Nephron (organoid): ENCODE measurements at regions not wholly inside any gene's neighbourhood (a gene's known extent, or its start where the extent isn't known, plus 50 kb on each side); places are given as distances from the start of the nearest gene placed in this dataset.

Experiments
- H3K27ac Mint-ChIP-seq, 3 experiments: 2 replicates each; pipeline ENCODE4 v1.8.0; 2020; ENCODE audit warnings: mixed read lengths in 3 of 3, mild to moderate bottlenecking in 2 of 3, moderate library complexity in 1 of 3
- H3K27me3 Mint-ChIP-seq: 2 replicates; pipeline ENCODE4 v1.8.0; 2021; ENCODE audit warnings: low read depth, mild to moderate bottlenecking, moderate library complexity, mixed read lengths
- H3K36me3 Mint-ChIP-seq: 2 replicates; pipeline ENCODE4 v1.8.0; 2020; ENCODE audit warnings: low read depth, mixed read lengths
- H3K4me1 Mint-ChIP-seq: 2 replicates; pipeline ENCODE4 v1.8.0; 2020; ENCODE audit warnings: mixed read lengths
- H3K4me3 Mint-ChIP-seq, 3 experiments: 2 replicates each; pipeline ENCODE4 v1.8.0; 2020; ENCODE audit warnings: mild to moderate bottlenecking in 3 of 3, mixed read lengths in 3 of 3, moderate library complexity in 2 of 3
- H3K9me3 Mint-ChIP-seq: 2 replicates; pipeline ENCODE4 v1.8.0; 2020; ENCODE audit warnings: mixed read lengths
- CTCF ChIP-seq, 3 experiments: fragments of 200-600 bp; sonication (generic); IDR thresholded peaks; one replicate each; pipeline ENCODE4 v1.5.0; 2021; ENCODE audit warnings: antibody characterized with exemption in 3 of 3; ENCODE audit not compliant: unreplicated experiment in 3 of 3

GRCh38 chr12:11958221-11959091, 112.3 kb upstream of the BCL2L14 start:
- no peaks in the 10 kb centered on the region for H3K36me3 Mint-ChIP-seq
- no peak for TF ChIP-seq CTCF (IDR thresholded peaks at IDR 0.05; ENCODE audit: unreplicated experiment in 3 of 3)
- H3K4me3 Mint-ChIP-seq, result no peak overlapping the region
- no peaks in the 10 kb centered on the region for H3K27me3 Mint-ChIP-seq
- no peak overlapping the region for H3K27ac Mint-ChIP-seq
- peaks cover 7% of the 10 kb centered on the region for H3K4me1 Mint-ChIP-seq
- H3K9me3 Mint-ChIP-seq, result no peaks in the 10 kb centered on the region

- Mint-ChIP-seq H3K36me3 (no peaks in the 10 kb centered on the region), H3K4me3 (no peak overlapping the region), H3K27ac (no peak overlapping the region), H3K9me3 (no peaks in the 10 kb centered on the region), H3K27me3 (no peaks in the 10 kb centered on the region), H3K4me1 (no peaks in the 10 kb centered on the region)
- TF ChIP-seq CTCF (IDR thresholded peaks at IDR 0.05; ENCODE audit: unreplicated experiment in 3 of 3), result no peak
These were observed 111.5 kb upstream of the BCL2L14 start for GRCh38 chr12:11959117-11959823.

- H3K9me3 Mint-ChIP-seq, result peaks cover 2% of the 10 kb centered on the region
- H3K27me3 Mint-ChIP-seq, result no peaks in the 10 kb centered on the region
- no peak overlapping the region for H3K4me3 Mint-ChIP-seq
- no peaks in the 10 kb centered on the region for H3K36me3 Mint-ChIP-seq
- no peak overlapping the region for H3K27ac Mint-ChIP-seq
- H3K4me1 Mint-ChIP-seq, result no peaks in the 10 kb centered on the region
- no peak for TF ChIP-seq CTCF (IDR thresholded peaks at IDR 0.05; ENCODE audit: unreplicated experiment in 3 of 3)
These were observed 110.1 kb upstream of the BCL2L14 start for GRCh38 chr12:11960646-11961045.

- Mint-ChIP-seq H3K4me3 (no peak overlapping the region), H3K36me3 (no peaks in the 10 kb centered on the region), H3K27ac (no peak overlapping the region), H3K27me3 (no peaks in the 10 kb centered on the region), H3K4me1 (no peaks in the 10 kb centered on the region), H3K9me3 (peaks cover 2% of the 10 kb centered on the region)
- TF ChIP-seq CTCF (IDR thresholded peaks at IDR 0.05; ENCODE audit: unreplicated experiment in 3 of 3), result no peak
These were observed 109.1 kb upstream of the BCL2L14 start for GRCh38 chr12:11961686-11962085.

- no peak for TF ChIP-seq CTCF (IDR thresholded peaks at IDR 0.05; ENCODE audit: unreplicated experiment in 3 of 3)
- no peaks in the 10 kb centered on the region for H3K36me3 Mint-ChIP-seq
- peaks cover 2% of the 10 kb centered on the region for H3K9me3 Mint-ChIP-seq
- H3K27me3 Mint-ChIP-seq, result no peaks in the 10 kb centered on the region
- no peak overlapping the region for H3K27ac Mint-ChIP-seq
- no peak overlapping the region for H3K4me3 Mint-ChIP-seq
- H3K4me1 Mint-ChIP-seq, result no peaks in the 10 kb centered on the region
These were observed 107.9 kb upstream of the BCL2L14 start for GRCh38 chr12:11962860-11963259.
